ENCODE measurements at regions not wholly inside any gene's neighbourhood (a gene's known extent, or its start where the extent isn't known, plus 50 kb on each side); places are given as distances from the start of the nearest gene placed in this dataset.
"Not testable (repeated sequence)": the region's sequence is repeated elsewhere in the genome, so short reads cannot be mapped to it uniquely, and the experiment has no call there.

DNA sequence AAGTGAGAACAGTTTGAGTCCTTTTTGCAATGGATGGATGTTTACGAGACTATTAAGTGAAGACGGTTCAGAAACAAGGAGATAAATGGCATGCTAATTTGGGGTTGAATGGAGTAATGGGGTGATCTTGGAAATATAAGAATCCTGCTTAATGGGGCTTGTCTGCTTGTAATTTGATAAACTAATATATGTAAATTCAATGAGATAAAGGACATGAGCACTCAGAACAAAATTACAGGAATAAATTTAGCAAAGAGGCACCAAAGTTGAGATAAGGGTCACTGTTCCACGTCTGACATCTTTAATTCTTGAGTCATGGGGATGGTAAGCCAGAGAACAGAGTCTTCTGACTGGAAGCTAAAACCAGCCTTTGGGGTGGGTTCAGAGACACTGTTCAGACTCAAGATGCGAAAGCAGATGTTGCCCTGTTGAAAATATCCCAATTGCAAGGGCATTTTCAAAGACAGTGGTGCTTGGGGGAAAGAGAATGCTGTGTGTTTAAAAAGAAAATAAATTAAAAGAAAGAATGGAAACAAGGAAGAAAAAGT is 67.8 kb upstream of the CHRNB4 start:
- Histone ChIP-seq H3K27ac (ENCODE audit: low read depth in 1 of 3, low read length in 2 of 3) (no peak overlapping the region), H3K4me1 (ENCODE audit: control insufficient read depth in 3 of 3, insufficient read depth in 2 of 3, low read depth in 1 of 3, low read length in 2 of 3) (peaks cover 0 to 2% (median 0%) of the 10 kb centered on the region in 3 donors), H3K9me3 (ENCODE audit: control insufficient read depth in 2 of 2, insufficient read depth in 1 of 2, low read depth in 1 of 2, low read length in 1 of 2) (peaks cover 0 to 2% of the 10 kb centered on the region in 2 donors), H3K27me3 (ENCODE audit: control insufficient read depth in 3 of 3, insufficient read depth in 3 of 3, low read length in 3 of 3) (peaks cover 0 to 3% (median 0%) of the 10 kb centered on the region in 3 donors), H3K36me3 (ENCODE audit: control insufficient read depth in 3 of 3, insufficient read depth in 2 of 3, low read depth in 1 of 3, low read length in 3 of 3) (no peaks in the 10 kb centered on the region), H3K4me3 (ENCODE audit: low read depth in 1 of 3, low read length in 3 of 3) (no peak overlapping the region)
- WGBS, 3 donors: 64 to 78% (median 64%) methylated on average over 4 of the region's 4 CpGs
- DNase-seq: no peak
- FAIRE-seq: no peak

GRCh38 chr15:78706481-78707235 is 65.6 kb upstream of the CHRNB4 start:
- not testable (repeated sequence) for H3K4me1 ChIP-seq (ENCODE audit: control insufficient read depth in 3 of 3, insufficient read depth in 2 of 3, low read depth in 1 of 3, low read length in 2 of 3); H3K9me3 ChIP-seq (ENCODE audit: control insufficient read depth in 2 of 2, insufficient read depth in 1 of 2, low read depth in 1 of 2, low read length in 1 of 2); H3K4me3 ChIP-seq (ENCODE audit: low read depth in 1 of 3, low read length in 3 of 3); H3K27me3 ChIP-seq (ENCODE audit: control insufficient read depth in 3 of 3, insufficient read depth in 3 of 3, low read length in 3 of 3); H3K36me3 ChIP-seq (ENCODE audit: control insufficient read depth in 3 of 3, insufficient read depth in 2 of 3, low read depth in 1 of 3, low read length in 3 of 3); FAIRE-seq; DNase-seq; H3K27ac ChIP-seq (ENCODE audit: low read depth in 1 of 3, low read length in 2 of 3)
- WGBS, 3 donors: 38 to 42% (median 40%) methylated on average over 1 of the region's 1 CpG

DNA sequence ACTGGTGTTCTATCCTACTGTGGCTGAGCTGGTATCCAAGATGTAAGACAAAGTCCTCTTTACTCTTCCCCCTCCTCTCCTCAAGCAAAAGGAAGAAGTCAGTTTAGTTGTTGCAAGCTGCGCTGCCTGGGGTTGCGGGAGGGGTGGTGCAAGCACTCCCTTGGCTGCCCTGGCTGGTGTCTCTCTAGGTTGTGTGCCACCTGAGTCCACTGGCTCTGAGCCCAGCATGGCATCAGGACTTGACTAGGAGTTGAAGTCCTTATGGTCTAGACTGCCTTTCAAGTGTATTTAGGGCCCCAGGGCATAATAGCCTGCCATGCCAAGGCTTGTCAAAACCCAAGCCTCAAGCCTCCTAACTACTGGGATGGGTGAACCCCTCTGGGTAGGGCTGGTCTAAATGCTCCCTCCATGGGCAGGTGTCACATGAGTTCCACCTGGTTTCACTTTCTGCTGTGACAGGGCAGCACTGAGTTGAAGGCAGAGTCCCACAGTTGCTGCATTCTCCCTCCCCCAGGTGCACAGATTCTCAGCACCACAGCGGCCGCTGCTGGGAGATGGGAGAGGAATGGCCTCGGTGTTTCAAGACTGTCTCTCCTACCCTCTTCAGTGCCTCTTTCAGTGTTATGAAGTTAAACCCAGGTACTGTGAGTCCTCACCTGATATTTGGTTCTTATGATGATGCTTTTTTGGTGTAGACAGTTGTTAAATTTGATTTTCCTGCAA is 62.5 kb upstream of the CHRNB4 start:
- not testable (repeated sequence) for FAIRE-seq; DNase-seq; H3K27ac ChIP-seq (ENCODE audit: low read depth in 1 of 3, low read length in 2 of 3); H3K36me3 ChIP-seq (ENCODE audit: control insufficient read depth in 3 of 3, insufficient read depth in 2 of 3, low read depth in 1 of 3, low read length in 3 of 3); H3K4me1 ChIP-seq (ENCODE audit: control insufficient read depth in 3 of 3, insufficient read depth in 2 of 3, low read depth in 1 of 3, low read length in 2 of 3); H3K9me3 ChIP-seq (ENCODE audit: control insufficient read depth in 2 of 2, insufficient read depth in 1 of 2, low read depth in 1 of 2, low read length in 1 of 2); H3K4me3 ChIP-seq (ENCODE audit: low read depth in 1 of 3, low read length in 3 of 3); H3K27me3 ChIP-seq (ENCODE audit: control insufficient read depth in 3 of 3, insufficient read depth in 3 of 3, low read length in 3 of 3)
- 81 to 90% (median 83%) methylated on average over 5 of the region's 5 CpGs for WGBS, 3 donors

DNA sequence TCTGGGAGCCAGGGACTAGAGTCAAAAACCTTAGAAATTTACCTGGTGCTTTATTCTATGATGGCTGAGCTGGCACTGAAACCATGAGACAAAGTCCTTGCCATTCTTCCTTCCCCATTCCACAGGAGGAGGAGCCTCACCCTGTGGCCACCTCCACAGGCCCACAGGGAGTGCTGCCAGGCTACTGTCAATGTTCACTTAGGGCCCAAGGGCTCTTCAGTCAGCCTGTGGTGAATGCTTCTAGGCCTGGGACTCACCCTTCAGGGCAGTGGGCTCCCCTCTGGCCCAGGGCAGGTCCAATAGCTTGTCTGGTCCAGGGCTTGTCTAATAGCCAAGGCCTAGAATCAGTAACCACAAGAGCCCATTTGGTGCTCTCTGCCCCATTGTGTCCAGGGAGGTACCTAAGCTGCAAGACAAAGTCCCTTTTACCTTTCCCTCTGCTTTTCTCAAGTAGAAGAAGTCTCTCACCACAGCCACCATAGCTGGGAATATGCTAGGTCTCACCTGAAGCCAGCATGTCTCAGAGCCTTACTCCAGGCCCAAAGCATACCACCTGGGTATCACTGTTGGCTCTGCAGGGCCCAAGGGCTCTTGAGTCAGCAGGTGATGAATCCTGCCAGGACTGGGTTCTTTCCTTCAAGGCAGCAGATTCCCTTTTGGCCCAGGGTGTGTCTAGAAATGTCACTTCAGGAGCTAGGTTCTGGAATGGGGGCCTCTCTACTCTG is 61.8 kb upstream of the CHRNB4 start:
- Histone ChIP-seq H3K4me1 (ENCODE audit: control insufficient read depth in 3 of 3, insufficient read depth in 2 of 3, low read depth in 1 of 3, low read length in 2 of 3) (no peaks in the 10 kb centered on the region), H3K27me3 (ENCODE audit: control insufficient read depth in 3 of 3, insufficient read depth in 3 of 3, low read length in 3 of 3) (peaks cover 0 to 4% (median 0%) of the 10 kb centered on the region in 3 donors), H3K4me3 (ENCODE audit: low read depth in 1 of 3, low read length in 3 of 3) (no peak overlapping the region), H3K27ac (ENCODE audit: low read depth in 1 of 3, low read length in 2 of 3) (no peak overlapping the region), H3K9me3 (ENCODE audit: control insufficient read depth in 2 of 2, insufficient read depth in 1 of 2, low read depth in 1 of 2, low read length in 1 of 2) (peaks cover 0 to 2% of the 10 kb centered on the region in 2 donors), H3K36me3 (ENCODE audit: control insufficient read depth in 3 of 3, insufficient read depth in 2 of 3, low read depth in 1 of 3, low read length in 3 of 3) (no peaks in the 10 kb centered on the region)
- FAIRE-seq (no peak), DNase-seq (peak in 1 of 2 donors; percentile 32)

- Histone ChIP-seq H3K4me3 (ENCODE audit: low read depth in 1 of 3, low read length in 3 of 3) (no peak overlapping the region), H3K9me3 (ENCODE audit: control insufficient read depth in 2 of 2, insufficient read depth in 1 of 2, low read depth in 1 of 2, low read length in 1 of 2) (no peaks in the 10 kb centered on the region), H3K27me3 (ENCODE audit: control insufficient read depth in 3 of 3, insufficient read depth in 3 of 3, low read length in 3 of 3) (no peaks in the 10 kb centered on the region), H3K4me1 (ENCODE audit: control insufficient read depth in 3 of 3, insufficient read depth in 2 of 3, low read depth in 1 of 3, low read length in 2 of 3) (no peaks in the 10 kb centered on the region), H3K27ac (ENCODE audit: low read depth in 1 of 3, low read length in 2 of 3) (no peak overlapping the region), H3K36me3 (ENCODE audit: control insufficient read depth in 3 of 3, insufficient read depth in 2 of 3, low read depth in 1 of 3, low read length in 3 of 3) (no peaks in the 10 kb centered on the region)
- WGBS, 3 donors: 83 to 92% (median 90%) methylated on average over 1 of the region's 1 CpG
- DNase-seq (no peak), FAIRE-seq (no peak)
These were observed 56.4 kb upstream of the CHRNB4 start for GRCh38 chr15:78697449-78697848.

- H3K4me1 ChIP-seq (ENCODE audit: control insufficient read depth in 3 of 3, insufficient read depth in 2 of 3, low read depth in 1 of 3, low read length in 2 of 3): no peaks in the 10 kb centered on the region
- no peaks in the 10 kb centered on the region for H3K36me3 ChIP-seq (ENCODE audit: control insufficient read depth in 3 of 3, insufficient read depth in 2 of 3, low read depth in 1 of 3, low read length in 3 of 3)
- FAIRE-seq (no peak), DNase-seq (no peak)
- no peak overlapping the region for H3K4me3 ChIP-seq (ENCODE audit: low read depth in 1 of 3, low read length in 3 of 3)
- no peaks in the 10 kb centered on the region for H3K27me3 ChIP-seq (ENCODE audit: control insufficient read depth in 3 of 3, insufficient read depth in 3 of 3, low read length in 3 of 3)
- H3K9me3 ChIP-seq (ENCODE audit: control insufficient read depth in 2 of 2, insufficient read depth in 1 of 2, low read depth in 1 of 2, low read length in 1 of 2): no peaks in the 10 kb centered on the region
- no peak overlapping the region for H3K27ac ChIP-seq (ENCODE audit: low read depth in 1 of 3, low read length in 2 of 3)
These were observed 55.4 kb upstream of the CHRNB4 start for GRCh38 chr15:78696436-78696835.

DNA sequence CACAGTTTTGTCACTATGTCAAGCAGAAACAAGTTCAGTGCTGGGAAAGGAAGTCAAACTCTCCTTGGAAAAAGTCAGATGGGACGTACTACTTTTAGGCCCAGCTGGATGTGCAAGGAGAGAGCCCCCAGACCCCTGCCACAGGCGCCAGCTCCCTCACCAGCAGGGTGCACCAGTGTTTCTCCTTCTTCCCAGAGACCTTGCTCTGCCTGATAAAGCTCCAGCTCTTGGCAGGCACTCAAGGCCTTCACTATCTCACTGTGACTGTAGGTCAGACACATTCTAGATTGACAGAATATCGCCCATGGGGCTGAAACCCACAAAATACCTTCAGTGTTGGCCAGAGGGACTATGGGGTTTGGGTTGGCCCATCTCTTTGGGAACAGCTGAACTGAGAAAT is 54.8 kb upstream of the CHRNB4 start:
- FAIRE-seq: no peak
- 24 to 69% (median 35%) methylated on average over 3 of the region's 3 CpGs for WGBS, 3 donors
- DNase-seq: peak in 1 of 2 donors; percentile 19

GRCh38 chr15:78695046-78695671 is 54.1 kb upstream of the CHRNB4 start:
- H3K27me3 ChIP-seq (ENCODE audit: control insufficient read depth in 3 of 3, insufficient read depth in 3 of 3, low read length in 3 of 3): no peaks in the 10 kb centered on the region
- DNase-seq (no peak), FAIRE-seq (no peak)
- no peak overlapping the region for H3K27ac ChIP-seq (ENCODE audit: low read depth in 1 of 3, low read length in 2 of 3)
- no peaks in the 10 kb centered on the region for H3K36me3 ChIP-seq (ENCODE audit: control insufficient read depth in 3 of 3, insufficient read depth in 2 of 3, low read depth in 1 of 3, low read length in 3 of 3)
- H3K4me3 ChIP-seq (ENCODE audit: low read depth in 1 of 3, low read length in 3 of 3): no peak overlapping the region
- H3K9me3 ChIP-seq (ENCODE audit: control insufficient read depth in 2 of 2, insufficient read depth in 1 of 2, low read depth in 1 of 2, low read length in 1 of 2): no peaks in the 10 kb centered on the region
- no peaks in the 10 kb centered on the region for H3K4me1 ChIP-seq (ENCODE audit: control insufficient read depth in 3 of 3, insufficient read depth in 2 of 3, low read depth in 1 of 3, low read length in 2 of 3)

More for the DNA sequence above, 54.8 kb upstream of the CHRNB4 start:
- H3K27me3 ChIP-seq (ENCODE audit: control insufficient read depth in 3 of 3, insufficient read depth in 3 of 3, low read length in 3 of 3): no peaks in the 10 kb centered on the region
- no peaks in the 10 kb centered on the region for H3K36me3 ChIP-seq (ENCODE audit: control insufficient read depth in 3 of 3, insufficient read depth in 2 of 3, low read depth in 1 of 3, low read length in 3 of 3)
- no peak overlapping the region for H3K4me3 ChIP-seq (ENCODE audit: low read depth in 1 of 3, low read length in 3 of 3)
- H3K27ac ChIP-seq (ENCODE audit: low read depth in 1 of 3, low read length in 2 of 3): no peak overlapping the region
- H3K9me3 ChIP-seq (ENCODE audit: control insufficient read depth in 2 of 2, insufficient read depth in 1 of 2, low read depth in 1 of 2, low read length in 1 of 2): no peaks in the 10 kb centered on the region
- no peaks in the 10 kb centered on the region for H3K4me1 ChIP-seq (ENCODE audit: control insufficient read depth in 3 of 3, insufficient read depth in 2 of 3, low read depth in 1 of 3, low read length in 2 of 3)

All from small intestine (tissue), 7 donors.